ENCODE measurements at regions not wholly inside any gene's neighbourhood (a gene's known extent, or its start where the extent isn't known, plus 50 kb on each side); places are given as distances from the start of the nearest gene placed in this dataset.

DNA sequence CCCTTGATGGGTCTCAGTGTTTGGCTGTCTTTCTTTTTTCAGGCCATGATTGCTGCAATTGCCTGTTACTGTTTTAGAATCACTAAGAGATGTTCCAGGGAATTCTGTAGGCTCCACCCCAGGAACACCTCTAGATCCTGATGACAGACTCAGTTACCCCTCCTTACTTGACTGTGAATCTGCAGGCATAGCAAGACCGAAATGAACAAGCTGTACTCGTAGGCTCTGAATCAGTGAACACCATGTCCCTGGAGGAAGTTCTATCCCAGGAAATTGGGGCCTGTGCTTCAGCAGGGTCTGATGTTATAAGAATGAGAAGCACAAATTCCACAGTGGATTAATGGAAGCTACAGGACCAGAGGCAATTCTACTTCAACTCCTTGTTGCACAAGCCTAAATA, 148.6 kb downstream of the COPS8 start:
- TF ChIP-seq, protein P1, sequence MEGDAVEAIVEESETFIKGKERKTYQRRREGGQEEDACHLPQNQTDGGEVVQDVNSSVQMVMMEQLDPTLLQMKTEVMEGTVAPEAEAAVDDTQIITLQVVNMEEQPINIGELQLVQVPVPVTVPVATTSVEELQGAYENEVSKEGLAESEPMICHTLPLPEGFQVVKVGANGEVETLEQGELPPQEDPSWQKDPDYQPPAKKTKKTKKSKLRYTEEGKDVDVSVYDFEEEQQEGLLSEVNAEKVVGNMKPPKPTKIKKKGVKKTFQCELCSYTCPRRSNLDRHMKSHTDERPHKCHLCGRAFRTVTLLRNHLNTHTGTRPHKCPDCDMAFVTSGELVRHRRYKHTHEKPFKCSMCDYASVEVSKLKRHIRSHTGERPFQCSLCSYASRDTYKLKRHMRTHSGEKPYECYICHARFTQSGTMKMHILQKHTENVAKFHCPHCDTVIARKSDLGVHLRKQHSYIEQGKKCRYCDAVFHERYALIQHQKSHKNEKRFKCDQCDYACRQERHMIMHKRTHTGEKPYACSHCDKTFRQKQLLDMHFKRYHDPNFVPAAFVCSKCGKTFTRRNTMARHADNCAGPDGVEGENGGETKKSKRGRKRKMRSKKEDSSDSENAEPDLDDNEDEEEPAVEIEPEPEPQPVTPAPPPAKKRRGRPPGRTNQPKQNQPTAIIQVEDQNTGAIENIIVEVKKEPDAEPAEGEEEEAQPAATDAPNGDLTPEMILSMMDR (conservative IDR thresholded peaks at IDR 0.05; ENCODE audit: low read depth, low read length): no peak
- TF ChIP-seq EZH2 (IDR thresholded peaks at IDR 0.05; ENCODE audit: borderline replicate concordance, low read depth, low read length, poor library complexity, severe bottlenecking): no peak

GRCh38 chr2:237235383-237236095, 149.8 kb downstream of the COPS8 start:
- no peak for TF ChIP-seq EZH2 (IDR thresholded peaks at IDR 0.05; ENCODE audit: borderline replicate concordance, low read depth, low read length, poor library complexity, severe bottlenecking)
- TF ChIP-seq, protein P1 (conservative IDR thresholded peaks at IDR 0.05; ENCODE audit: low read depth, low read length): no peak
- Histone ChIP-seq H3K36me3 (ENCODE audit: insufficient read depth, low read length, poor library complexity, severe bottlenecking) (no peaks in the 10 kb centered on the region), H3K4me3 (ENCODE audit: low read depth, low read length, poor library complexity, severe bottlenecking) (no peak overlapping the region), H3K27ac (ENCODE audit: low read depth, low read length, poor library complexity, severe bottlenecking) (no peak overlapping the region), H3K27me3 (replicated peaks; ENCODE audit: insufficient read depth, low read depth, low read length, poor library complexity) (peaks cover 5% of the 10 kb centered on the region), H3K9me3 (ENCODE audit: low read depth, low read length, poor library complexity, severe bottlenecking) (no peaks in the 10 kb centered on the region), H3K4me1 (ENCODE audit: insufficient read depth, low read length, poor library complexity, severe bottlenecking) (no peaks in the 10 kb centered on the region)
- no TSS peak for BruUV-seq (replicated peaks)
- CTCF ChIA-PET: no interaction called here
- intact Hi-C loops (cut with micrococcal nuclease; ENCODE audit: unreplicated experiment): no loop called here
- DNase-seq (ENCODE audit: low spot score): no peak
- POLR2A ChIA-PET (ENCODE audit: low non-redundant PET): no interaction called here

More for the DNA sequence above, 148.6 kb downstream of the COPS8 start:
- Histone ChIP-seq H3K4me1 (ENCODE audit: insufficient read depth, low read length, poor library complexity, severe bottlenecking) (no peaks in the 10 kb centered on the region), H3K27ac (ENCODE audit: low read depth, low read length, poor library complexity, severe bottlenecking) (no peak overlapping the region), H3K9me3 (ENCODE audit: low read depth, low read length, poor library complexity, severe bottlenecking) (no peaks in the 10 kb centered on the region), H3K36me3 (ENCODE audit: insufficient read depth, low read length, poor library complexity, severe bottlenecking) (no peaks in the 10 kb centered on the region), H3K27me3 (replicated peaks; ENCODE audit: insufficient read depth, low read depth, low read length, poor library complexity) (peaks cover 5% of the 10 kb centered on the region), H3K4me3 (ENCODE audit: low read depth, low read length, poor library complexity, severe bottlenecking) (no peak overlapping the region)
- CTCF ChIA-PET: no interaction called here
- intact Hi-C loops (cut with micrococcal nuclease; ENCODE audit: unreplicated experiment): no loop called here
- POLR2A ChIA-PET (ENCODE audit: low non-redundant PET): no interaction called here
- no peak for DNase-seq (ENCODE audit: low spot score)
- no TSS peak for BruUV-seq (replicated peaks)

GRCh38 chr2:237236188-237236587, 150.5 kb downstream of the COPS8 start:
- Histone ChIP-seq H3K9me3 (ENCODE audit: low read depth, low read length, poor library complexity, severe bottlenecking) (peaks cover under 1% of the 10 kb centered on the region), H3K4me3 (ENCODE audit: low read depth, low read length, poor library complexity, severe bottlenecking) (no peak overlapping the region), H3K27me3 (replicated peaks; ENCODE audit: insufficient read depth, low read depth, low read length, poor library complexity) (peaks cover 5% of the 10 kb centered on the region), H3K27ac (ENCODE audit: low read depth, low read length, poor library complexity, severe bottlenecking) (no peak overlapping the region), H3K36me3 (ENCODE audit: insufficient read depth, low read length, poor library complexity, severe bottlenecking) (no peaks in the 10 kb centered on the region), H3K4me1 (ENCODE audit: insufficient read depth, low read length, poor library complexity, severe bottlenecking) (no peaks in the 10 kb centered on the region)
- intact Hi-C loops (cut with micrococcal nuclease; ENCODE audit: unreplicated experiment): no loop called here
- CTCF ChIA-PET: no interaction called here
- BruUV-seq (replicated peaks): no TSS peak
- TF ChIP-seq, protein P1 (conservative IDR thresholded peaks at IDR 0.05; ENCODE audit: low read depth, low read length): no peak
- TF ChIP-seq EZH2 (IDR thresholded peaks at IDR 0.05; ENCODE audit: borderline replicate concordance, low read depth, low read length, poor library complexity, severe bottlenecking): no peak
- DNase-seq (ENCODE audit: low spot score): no peak
- POLR2A ChIA-PET (ENCODE audit: low non-redundant PET): interaction anchor here (0.5 kb wide), 1 partner anchor 190 kb away, joined by 3 read pairs; no protein-coding TSS in a partner anchor

Measured in A673 (cell line).